ENCODE measurements at regions not wholly inside any gene's neighbourhood (a gene's known extent, or its start where the extent isn't known, plus 50 kb on each side); places are given as distances from the start of the nearest gene placed in this dataset.

- in situ Hi-C loops (cut with MboI; ENCODE audit: low sequenced_read_pairs): loop anchor here (25.0 kb wide), 1 partner anchor 142 kb away; no protein-coding TSS in a partner anchor
Observed at GRCh38 chr9:754150-754931, 87.2 kb upstream of the DMRT1 start.

- in situ Hi-C loops (cut with MboI; ENCODE audit: low sequenced_read_pairs): loop anchor here (25.0 kb wide), 1 partner anchor 143 kb away; no protein-coding TSS in a partner anchor
Observed at GRCh38 chr9:755454-756381, 85.8 kb upstream of the DMRT1 start.

GRCh38 chr9:757246-757881 lies 84.1 kb upstream of the DMRT1 start:
- in situ Hi-C loops (cut with MboI; ENCODE audit: low sequenced_read_pairs): loop anchor here (25.0 kb wide), 1 partner anchor 145 kb away; no protein-coding TSS in a partner anchor

GRCh38 chr9:758146-758545 lies 83.4 kb upstream of the DMRT1 start:
- in situ Hi-C loops (cut with MboI; ENCODE audit: low sequenced_read_pairs): loop anchor here (25.0 kb wide), 1 partner anchor 146 kb away; no protein-coding TSS in a partner anchor

GRCh38 chr9:759541-759940 lies 82.0 kb upstream of the DMRT1 start:
- in situ Hi-C loops (cut with MboI; ENCODE audit: low sequenced_read_pairs): loop anchor here (25.0 kb wide), 1 partner anchor 147 kb away; no protein-coding TSS in a partner anchor

GRCh38 chr9:759983-760736 lies 81.3 kb upstream of the DMRT1 start:
- in situ Hi-C loops (cut with MboI; ENCODE audit: low sequenced_read_pairs): loop anchor here (25.0 kb wide), 1 partner anchor 148 kb away; no protein-coding TSS in a partner anchor

- in situ Hi-C loops (cut with MboI; ENCODE audit: low sequenced_read_pairs): loop anchor here (25.0 kb wide), 1 partner anchor 149 kb away; no protein-coding TSS in a partner anchor
Observed at GRCh38 chr9:761176-761792, 80.2 kb upstream of the DMRT1 start.

GRCh38 chr9:761793-762560 lies 79.5 kb upstream of the DMRT1 start:
- in situ Hi-C loops (cut with MboI; ENCODE audit: low sequenced_read_pairs): loop anchor here (25.0 kb wide), 1 partner anchor 150 kb away; no protein-coding TSS in a partner anchor

- in situ Hi-C loops (cut with MboI; ENCODE audit: low sequenced_read_pairs): loop anchor here (25.0 kb wide), 1 partner anchor 151 kb away; no protein-coding TSS in a partner anchor
Observed at GRCh38 chr9:763692-764091, 77.8 kb upstream of the DMRT1 start.

- in situ Hi-C loops (cut with MboI; ENCODE audit: low sequenced_read_pairs): loop anchor here (25.0 kb wide), 1 partner anchor 152 kb away; no protein-coding TSS in a partner anchor
Observed at GRCh38 chr9:764105-764524, 77.4 kb upstream of the DMRT1 start.

GRCh38 chr9:764986-765385 lies 76.5 kb upstream of the DMRT1 start:
- in situ Hi-C loops (cut with MboI; ENCODE audit: low sequenced_read_pairs): loop anchor here (25.0 kb wide), 1 partner anchor 153 kb away; no protein-coding TSS in a partner anchor

- in situ Hi-C loops (cut with MboI; ENCODE audit: low sequenced_read_pairs): loop anchor here (25.0 kb wide), 1 partner anchor 155 kb away; no protein-coding TSS in a partner anchor
Observed at GRCh38 chr9:767061-767561, 74.4 kb upstream of the DMRT1 start.

GRCh38 chr9:776086-776485 lies 65.4 kb upstream of the DMRT1 start:
- in situ Hi-C loops (cut with MboI; ENCODE audit: low sequenced_read_pairs): no loop called here

- in situ Hi-C loops (cut with MboI; ENCODE audit: low sequenced_read_pairs): no loop called here
Observed at GRCh38 chr9:777978-778377, 63.5 kb upstream of the DMRT1 start.

- in situ Hi-C loops (cut with MboI; ENCODE audit: low sequenced_read_pairs): no loop called here
Observed at GRCh38 chr9:784202-784601, 57.3 kb upstream of the DMRT1 start.

GRCh38 chr9:784916-785315 lies 56.6 kb upstream of the DMRT1 start:
- in situ Hi-C loops (cut with MboI; ENCODE audit: low sequenced_read_pairs): no loop called here

- in situ Hi-C loops (cut with MboI; ENCODE audit: low sequenced_read_pairs): no loop called here
Observed at GRCh38 chr9:785997-786396, 55.5 kb upstream of the DMRT1 start.

GRCh38 chr9:786405-786804 lies 55.1 kb upstream of the DMRT1 start:
- in situ Hi-C loops (cut with MboI; ENCODE audit: low sequenced_read_pairs): no loop called here
